Kidney epithelial cell (primary cell): ENCODE measurements at regions not wholly inside any gene's neighbourhood (a gene's known extent, or its start where the extent isn't known, plus 50 kb on each side); places are given as distances from the start of the nearest gene placed in this dataset.

Experiments
- DNase-seq: peaks from one replicate; pipeline ENCODE4 v3.0.0-alpha.2; 2010; ENCODE audit warnings: low read depth
- H3K27me3 ChIP-seq: 2 replicates; pipeline ENCODE4 v1.6.0; 2011; ENCODE audit warnings: low read length; ENCODE audit not compliant: control insufficient read depth, insufficient read depth
- H3K36me3 ChIP-seq: 2 replicates; pipeline ENCODE4 v1.5.1; 2011; ENCODE audit warnings: low read length; ENCODE audit not compliant: control insufficient read depth, insufficient read depth
- H3K4me3 ChIP-seq: 2 replicates; pipeline ENCODE4 v1.5.1; 2011; ENCODE audit warnings: low read depth, mild to moderate bottlenecking, control low read depth, low read length
- TF ChIP-seq, protein P1 (sequence below): IDR thresholded peaks from 2 replicates; pipeline ENCODE4 v1.5.1; 2011; ENCODE audit warnings: mild to moderate bottlenecking, moderate library complexity, low read length, control low read depth, inconsistent platforms; ENCODE audit not compliant: insufficient read depth, poor library complexity, severe bottlenecking

DNA sequence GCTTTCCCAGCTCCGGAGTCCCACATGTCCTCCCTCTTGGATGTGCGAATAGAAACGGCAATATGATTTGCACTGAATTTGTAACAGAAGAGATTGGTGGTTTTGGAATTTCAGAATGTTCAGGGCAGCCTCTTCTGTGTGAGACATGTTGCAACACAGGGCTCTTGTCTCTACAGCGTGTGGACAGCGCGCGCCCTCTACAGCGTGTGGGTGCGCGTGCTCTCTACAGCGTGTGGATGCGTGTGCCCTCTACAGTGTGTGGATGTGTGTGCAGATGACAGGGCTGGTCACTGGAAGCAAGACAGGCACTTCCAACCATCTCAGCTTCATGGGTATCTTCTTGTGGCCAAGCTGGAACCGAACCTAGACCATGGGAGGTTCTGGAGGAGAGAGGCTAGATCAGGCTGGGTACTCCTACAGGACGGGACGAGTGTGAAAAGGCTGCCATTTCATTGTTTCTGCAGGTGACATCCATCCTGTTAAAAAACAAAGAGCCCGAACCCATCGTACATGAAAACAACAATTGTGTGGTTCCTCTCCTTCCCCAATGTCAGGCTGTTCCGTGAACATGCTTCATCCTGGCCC lies 78.4 kb downstream of the TEX29 start:
- Histone ChIP-seq H3K4me3 (no peak overlapping the region), H3K36me3 (no peaks in the 10 kb centered on the region), H3K27me3 (no peaks in the 10 kb centered on the region)
- DNase-seq: no peak
- TF ChIP-seq, protein P1, sequence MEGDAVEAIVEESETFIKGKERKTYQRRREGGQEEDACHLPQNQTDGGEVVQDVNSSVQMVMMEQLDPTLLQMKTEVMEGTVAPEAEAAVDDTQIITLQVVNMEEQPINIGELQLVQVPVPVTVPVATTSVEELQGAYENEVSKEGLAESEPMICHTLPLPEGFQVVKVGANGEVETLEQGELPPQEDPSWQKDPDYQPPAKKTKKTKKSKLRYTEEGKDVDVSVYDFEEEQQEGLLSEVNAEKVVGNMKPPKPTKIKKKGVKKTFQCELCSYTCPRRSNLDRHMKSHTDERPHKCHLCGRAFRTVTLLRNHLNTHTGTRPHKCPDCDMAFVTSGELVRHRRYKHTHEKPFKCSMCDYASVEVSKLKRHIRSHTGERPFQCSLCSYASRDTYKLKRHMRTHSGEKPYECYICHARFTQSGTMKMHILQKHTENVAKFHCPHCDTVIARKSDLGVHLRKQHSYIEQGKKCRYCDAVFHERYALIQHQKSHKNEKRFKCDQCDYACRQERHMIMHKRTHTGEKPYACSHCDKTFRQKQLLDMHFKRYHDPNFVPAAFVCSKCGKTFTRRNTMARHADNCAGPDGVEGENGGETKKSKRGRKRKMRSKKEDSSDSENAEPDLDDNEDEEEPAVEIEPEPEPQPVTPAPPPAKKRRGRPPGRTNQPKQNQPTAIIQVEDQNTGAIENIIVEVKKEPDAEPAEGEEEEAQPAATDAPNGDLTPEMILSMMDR: no peak

DNA sequence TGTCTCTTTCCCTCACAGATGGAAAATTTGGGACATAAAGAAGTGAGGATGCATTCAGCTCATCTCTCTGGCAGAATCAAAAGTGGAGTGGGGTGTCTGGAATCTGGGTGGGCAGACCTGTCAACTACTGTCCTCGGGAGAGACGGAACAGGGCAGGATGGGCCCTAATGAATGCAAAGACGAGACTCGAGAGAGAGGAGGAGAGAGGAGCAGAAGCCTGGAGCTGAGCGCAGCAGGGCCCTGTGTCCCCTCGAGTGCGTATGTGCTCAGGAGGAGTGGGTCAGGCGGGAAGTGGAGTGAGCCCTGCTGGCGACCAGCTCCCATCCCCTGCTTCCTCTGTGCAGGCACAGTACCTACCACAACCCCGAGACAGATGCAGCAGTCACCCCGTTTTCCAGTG lies 78.9 kb downstream of the TEX29 start:
- no peak for DNase-seq
- H3K36me3 ChIP-seq: no peaks in the 10 kb centered on the region
- TF ChIP-seq, protein P1: no peak
- no peaks in the 10 kb centered on the region for H3K27me3 ChIP-seq
- H3K4me3 ChIP-seq: no peak overlapping the region

DNA sequence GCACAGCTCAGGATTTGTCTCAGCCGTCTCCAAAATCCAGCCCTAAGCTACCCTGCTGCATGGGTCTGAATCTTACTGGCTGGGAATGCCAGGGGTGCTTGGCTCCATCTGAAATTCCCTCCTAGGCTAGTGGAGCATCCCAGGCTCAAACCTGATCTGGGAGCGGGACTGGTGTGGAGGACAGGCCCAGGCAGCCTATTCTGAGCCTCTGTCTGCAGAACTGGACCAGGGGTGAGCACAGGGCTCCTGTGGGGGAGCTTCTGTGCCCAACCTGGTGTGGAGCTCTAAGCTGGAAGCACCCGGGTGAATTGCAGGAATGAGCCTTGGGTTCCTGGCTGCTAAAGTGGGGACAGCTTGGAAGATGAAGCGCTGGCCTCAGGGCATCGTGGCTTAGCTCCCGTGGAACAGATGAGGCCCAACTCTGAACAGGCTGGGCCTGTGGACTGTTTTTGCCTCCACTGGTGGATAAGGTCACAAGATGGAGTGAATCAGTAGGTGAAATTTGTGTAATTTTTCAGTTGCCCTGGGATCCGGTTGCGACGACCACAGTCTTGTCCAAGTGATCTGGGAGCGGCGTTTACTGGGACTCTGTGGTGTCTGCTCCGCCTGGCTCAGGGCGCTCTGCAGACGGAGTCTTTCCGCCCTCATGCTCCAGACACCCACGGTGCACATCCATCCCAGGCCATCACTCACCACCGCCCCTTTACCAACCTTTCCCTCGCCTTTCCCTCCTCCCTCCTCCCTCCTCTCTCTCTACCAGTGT lies 79.5 kb downstream of the TEX29 start:
- H3K27me3 ChIP-seq: no peaks in the 10 kb centered on the region
- no peak for DNase-seq
- TF ChIP-seq, protein P1: no peak
- no peak overlapping the region for H3K4me3 ChIP-seq
- H3K36me3 ChIP-seq: no peaks in the 10 kb centered on the region

DNA sequence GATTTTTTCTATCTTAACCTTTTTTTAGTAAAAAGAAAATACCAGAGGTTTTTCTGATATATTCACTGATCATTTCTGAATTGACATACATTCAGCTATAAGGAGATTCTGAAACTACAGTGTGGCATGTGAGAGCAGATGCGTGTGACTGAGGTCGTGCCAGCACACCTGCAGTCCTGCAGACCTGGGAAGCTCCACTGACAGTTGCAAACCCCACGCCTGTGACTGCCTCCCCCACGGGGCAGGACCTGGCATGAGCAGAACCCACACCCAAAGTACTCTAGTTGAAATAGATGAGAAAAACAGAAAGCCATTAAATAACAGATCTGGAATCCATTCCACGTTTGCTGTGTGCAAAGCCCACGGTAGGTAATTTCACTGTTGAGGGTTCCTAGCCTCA lies 80.7 kb downstream of the TEX29 start:
- no peak for DNase-seq
- Histone ChIP-seq H3K27me3 (no peaks in the 10 kb centered on the region), H3K4me3 (no peak overlapping the region), H3K36me3 (no peaks in the 10 kb centered on the region)
- TF ChIP-seq, protein P1: no peak

DNA sequence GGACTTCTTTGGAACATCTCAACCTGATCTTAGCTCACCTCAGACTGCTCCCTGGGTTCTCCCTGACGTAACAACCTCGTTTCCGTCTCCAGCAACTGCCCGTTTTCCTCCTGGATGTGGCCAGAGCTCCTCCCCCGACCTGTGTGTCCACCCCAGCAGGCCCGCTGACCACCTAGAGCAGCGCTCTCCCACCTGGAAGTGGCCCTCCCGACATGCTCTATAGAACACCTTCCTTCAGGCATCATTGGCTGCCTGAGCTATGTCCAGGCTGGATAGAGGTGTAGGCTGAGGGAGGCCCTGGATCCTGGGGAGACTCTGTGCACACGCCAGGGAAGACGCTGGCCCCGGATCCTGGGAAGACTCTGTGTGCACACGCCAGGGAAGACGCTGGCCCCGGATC lies 81.3 kb downstream of the TEX29 start:
- Histone ChIP-seq H3K36me3 (no peaks in the 10 kb centered on the region), H3K4me3 (no peak overlapping the region), H3K27me3 (no peaks in the 10 kb centered on the region)
- no peak for DNase-seq
- TF ChIP-seq, protein P1: no peak

DNA sequence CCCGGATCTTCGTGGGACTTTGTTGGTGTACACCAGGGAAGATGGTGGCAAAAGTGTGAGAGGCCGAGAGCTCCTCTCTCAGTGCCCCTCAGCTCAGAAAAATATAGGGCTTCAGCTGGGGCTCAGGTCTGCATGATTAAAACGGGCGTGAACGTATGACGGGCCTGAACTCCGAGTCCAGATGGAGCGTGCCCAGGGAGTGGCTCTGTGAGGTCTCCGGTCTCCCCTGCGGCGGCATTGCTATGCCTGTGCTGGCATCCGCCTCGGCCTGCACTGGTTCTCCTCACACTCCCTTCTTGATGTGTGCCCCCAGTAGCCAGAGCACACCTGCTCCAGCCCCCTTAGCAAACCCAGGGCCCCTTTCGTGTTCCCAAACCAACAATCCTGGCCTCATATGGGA lies 82.0 kb downstream of the TEX29 start:
- peaks cover 2% of the 10 kb centered on the region for H3K27me3 ChIP-seq
- no peaks in the 10 kb centered on the region for H3K36me3 ChIP-seq
- no peak overlapping the region for H3K4me3 ChIP-seq
- TF ChIP-seq, protein P1: no peak
- no peak for DNase-seq
